CD4-positive, CD25-positive, alpha-beta regulatory T cell (primary cell): ENCODE measurements at regions not wholly inside any gene's neighbourhood (a gene's known extent, or its start where the extent isn't known, plus 50 kb on each side); places are given as distances from the start of the nearest gene placed in this dataset.
A peak's percentile ranks its signal among the peaks of the same experiment; 100 is the strongest.
"Not testable (repeated sequence)": the region's sequence is repeated elsewhere in the genome, so short reads cannot be mapped to it uniquely, and the experiment has no call there.

Experiments used
- ATAC-seq, 2 donors: fragments of 150-1000 bp; cut with Tn5 transposase; one replicate each; pipeline ENCODE4 v1.10.0; 2021; ENCODE audit warnings: low read depth in 2 of 2, moderate number of reproducible peaks in 2 of 2, moderate library complexity in 1 of 2
- DNase-seq, 3 donors: peaks; one replicate each; pipeline versions ENCODE4 v3.0.0 to v3.0.0-alpha.2; 2012 to 2022; ENCODE audit warnings: mixed read lengths in 1 of 3
- H3K27ac ChIP-seq: one replicate; pipeline ENCODE4 v1.7.0; 2013; ENCODE audit warnings: mild to moderate bottlenecking, low read length; ENCODE audit not compliant: insufficient read depth, poor library complexity, severe bottlenecking
- H3K27me3 ChIP-seq: one replicate; pipeline ENCODE4 v1.7.0; 2013; ENCODE audit warnings: low read length; ENCODE audit not compliant: control insufficient read depth, insufficient read depth
- H3K36me3 ChIP-seq: one replicate; pipeline ENCODE4 v1.7.0; 2013; ENCODE audit warnings: mild to moderate bottlenecking, low read length, moderate library complexity; ENCODE audit not compliant: control insufficient read depth, insufficient read depth
- H3K4me1 ChIP-seq: 2 replicates; pipeline ENCODE4 v1.7.0; 2013; ENCODE audit warnings: mild to moderate bottlenecking, low read length; ENCODE audit not compliant: insufficient read depth, control insufficient read depth, poor library complexity, severe bottlenecking
- H3K4me3 ChIP-seq: one replicate; pipeline ENCODE4 v1.7.0; 2013; ENCODE audit warnings: low read depth, mild to moderate bottlenecking, low read length, moderate library complexity
- H3K9me3 ChIP-seq, 2 experiments: 1 replicate in 1 of 2; 2 replicates in 1 of 2; pipeline ENCODE4 v1.7.0; 2013; ENCODE audit warnings: low read length in 2 of 2, mild to moderate bottlenecking in 1 of 2, moderate library complexity in 1 of 2; ENCODE audit not compliant: control insufficient read depth in 2 of 2
- H3K27ac Mint-ChIP-seq, 3 donors: one replicate each; pipeline ENCODE4 v1.8.0; 2020 to 2022; ENCODE audit warnings: mild to moderate bottlenecking in 3 of 3, mixed read lengths in 3 of 3, moderate library complexity in 2 of 3
- H3K27me3 Mint-ChIP-seq: one replicate; pipeline ENCODE4 v1.8.0; 2022; ENCODE audit warnings: mild to moderate bottlenecking, mixed read lengths
- H3K36me3 Mint-ChIP-seq: one replicate; pipeline ENCODE4 v1.8.0; 2020; ENCODE audit warnings: mixed read lengths
- H3K4me1 Mint-ChIP-seq, 4 donors: one replicate each; pipeline ENCODE4 v1.8.0; 2020 to 2022; ENCODE audit warnings: mixed read lengths in 4 of 4, mild to moderate bottlenecking in 1 of 4
- H3K4me3 Mint-ChIP-seq, 4 donors: one replicate each; pipeline ENCODE4 v1.8.0; 2020 to 2022; ENCODE audit warnings: mild to moderate bottlenecking in 4 of 4, mixed read lengths in 4 of 4, moderate library complexity in 3 of 4
- H3K9me3 Mint-ChIP-seq, 7 donors: one replicate each; pipeline ENCODE4 v1.8.0; 2020 to 2022; ENCODE audit warnings: mixed read lengths in 7 of 7, mild to moderate bottlenecking in 3 of 7, moderate library complexity in 2 of 7

- not testable (repeated sequence) for H3K36me3 Mint-ChIP-seq, H3K36me3 ChIP-seq, H3K4me1 Mint-ChIP-seq, DNase-seq, H3K27me3 Mint-ChIP-seq, H3K9me3 ChIP-seq, H3K4me1 ChIP-seq, H3K9me3 Mint-ChIP-seq, H3K4me3 Mint-ChIP-seq, H3K27ac ChIP-seq, H3K4me3 ChIP-seq, H3K27ac Mint-ChIP-seq, H3K27me3 ChIP-seq
- peak; percentile 70 to 75 for ATAC-seq
These were observed 96.7 kb upstream of the NBPF11 start for GRCh38 chr1:148248798-148249197.

DNA sequence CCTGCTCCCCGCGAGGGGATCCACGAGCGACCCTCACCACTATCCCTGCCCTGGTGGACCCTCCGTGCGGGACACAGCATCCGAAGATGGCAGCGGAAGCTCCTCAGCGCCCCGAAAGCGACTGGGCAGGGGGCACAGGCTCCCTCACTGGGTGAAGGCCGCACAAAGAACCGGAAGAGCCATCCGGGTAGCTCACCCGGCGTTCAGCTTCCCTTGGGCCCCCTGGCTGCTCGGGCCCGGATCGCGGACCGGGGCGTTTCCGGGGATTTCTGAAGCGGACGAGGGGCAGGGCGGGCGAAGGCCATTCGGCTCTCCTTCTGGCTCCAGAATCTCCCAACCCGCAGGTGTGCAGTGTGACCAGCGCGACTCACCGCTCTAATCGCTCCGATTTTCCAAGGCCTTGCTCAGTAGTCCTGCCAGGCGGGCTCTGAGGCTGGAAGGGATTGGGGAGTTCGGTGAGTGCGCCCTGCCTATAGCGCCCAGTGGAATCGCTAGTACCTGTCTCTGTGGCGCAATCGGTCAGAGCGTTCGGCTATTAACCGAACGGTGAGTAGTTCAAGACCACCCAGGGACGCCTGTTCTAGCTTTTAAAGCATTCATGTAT is 94.3 kb upstream of the NBPF11 start:
- not testable (repeated sequence) for H3K36me3 Mint-ChIP-seq, ATAC-seq, H3K27ac Mint-ChIP-seq, H3K27ac ChIP-seq, H3K4me1 ChIP-seq, H3K4me3 Mint-ChIP-seq, DNase-seq, H3K27me3 Mint-ChIP-seq, H3K4me3 ChIP-seq, H3K27me3 ChIP-seq, H3K4me1 Mint-ChIP-seq, H3K9me3 Mint-ChIP-seq, H3K36me3 ChIP-seq, H3K9me3 ChIP-seq

GRCh38 chr1:148245843-148246242 is 93.8 kb upstream of the NBPF11 start:
- H3K36me3 ChIP-seq, ATAC-seq, H3K9me3 Mint-ChIP-seq, H3K36me3 Mint-ChIP-seq, H3K27me3 ChIP-seq, DNase-seq, H3K4me3 Mint-ChIP-seq, H3K27ac Mint-ChIP-seq, H3K27me3 Mint-ChIP-seq, H3K9me3 ChIP-seq, H3K4me3 ChIP-seq, H3K4me1 ChIP-seq, H3K27ac ChIP-seq, H3K4me1 Mint-ChIP-seq: not testable (repeated sequence)

- not testable (repeated sequence) for H3K27ac ChIP-seq, H3K4me1 ChIP-seq, ATAC-seq, H3K36me3 Mint-ChIP-seq, H3K4me3 ChIP-seq, DNase-seq, H3K9me3 ChIP-seq, H3K4me1 Mint-ChIP-seq, H3K27me3 Mint-ChIP-seq, H3K27me3 ChIP-seq, H3K9me3 Mint-ChIP-seq, H3K27ac Mint-ChIP-seq, H3K36me3 ChIP-seq, H3K4me3 Mint-ChIP-seq
These were observed 93.4 kb upstream of the NBPF11 start for GRCh38 chr1:148245443-148245842.

- not testable (repeated sequence) for DNase-seq, H3K4me3 ChIP-seq, H3K27me3 ChIP-seq, H3K36me3 Mint-ChIP-seq, H3K27ac Mint-ChIP-seq, H3K4me1 ChIP-seq, H3K36me3 ChIP-seq, H3K4me3 Mint-ChIP-seq, ATAC-seq, H3K27ac ChIP-seq, H3K27me3 Mint-ChIP-seq, H3K9me3 ChIP-seq, H3K4me1 Mint-ChIP-seq, H3K9me3 Mint-ChIP-seq
These were observed 81.2 kb upstream of the NBPF11 start for GRCh38 chr1:148233250-148233649.

DNA sequence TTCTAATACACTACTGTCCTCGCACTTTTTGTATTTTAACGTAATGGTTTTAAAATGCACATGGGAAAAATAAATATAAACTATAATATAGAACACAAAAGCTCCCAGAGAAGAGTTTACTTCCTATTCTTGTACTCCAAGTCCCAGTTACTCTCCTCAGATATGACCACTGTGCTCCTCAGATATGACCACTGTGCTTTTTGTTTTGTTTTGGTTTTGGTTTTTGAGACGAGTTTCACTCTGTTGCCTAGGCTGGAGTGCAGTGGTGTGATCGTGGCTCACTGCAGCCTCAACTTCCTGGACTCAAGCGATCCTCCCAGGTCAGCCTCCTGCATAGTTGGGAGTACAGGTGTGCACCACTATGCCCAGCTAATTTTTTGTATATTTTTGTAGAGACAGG is 76.8 kb upstream of the NBPF11 start:
- ATAC-seq, result not testable (repeated sequence)

GRCh38 chr1:148222399-148223159 is 70.5 kb upstream of the NBPF11 start:
- H3K27me3 Mint-ChIP-seq, H3K9me3 Mint-ChIP-seq, H3K27ac ChIP-seq, DNase-seq, ATAC-seq, H3K4me3 Mint-ChIP-seq, H3K4me1 ChIP-seq, H3K4me3 ChIP-seq, H3K36me3 Mint-ChIP-seq, H3K9me3 ChIP-seq, H3K36me3 ChIP-seq, H3K4me1 Mint-ChIP-seq, H3K27ac Mint-ChIP-seq, H3K27me3 ChIP-seq: not testable (repeated sequence)

More for the DNA sequence above, 76.8 kb upstream of the NBPF11 start:
- H3K27ac ChIP-seq, H3K36me3 Mint-ChIP-seq, H3K4me1 Mint-ChIP-seq, H3K36me3 ChIP-seq, H3K27ac Mint-ChIP-seq, DNase-seq, H3K27me3 Mint-ChIP-seq, H3K4me3 Mint-ChIP-seq, H3K27me3 ChIP-seq, H3K4me1 ChIP-seq, H3K4me3 ChIP-seq, H3K9me3 ChIP-seq, H3K9me3 Mint-ChIP-seq: not testable (repeated sequence)

DNA sequence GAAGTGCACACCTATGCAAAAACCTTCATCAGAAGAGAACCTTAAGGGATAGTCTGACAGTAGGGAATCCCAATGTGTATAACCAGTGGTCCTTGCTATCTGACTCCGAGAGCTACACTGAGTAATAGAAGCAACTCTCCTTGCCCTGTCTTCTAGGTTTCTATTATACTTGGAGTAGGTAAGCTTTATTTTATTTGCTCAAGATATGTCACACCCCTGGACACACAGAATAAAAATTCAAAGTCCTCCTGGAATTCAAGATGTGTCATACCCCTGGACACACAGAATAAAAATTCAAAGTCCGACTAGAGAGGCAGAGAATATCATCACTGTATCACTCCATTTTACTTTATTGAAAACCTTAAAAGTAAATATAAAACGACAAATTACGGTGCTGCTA is 69.5 kb upstream of the NBPF11 start:
- not testable (repeated sequence) for H3K4me1 ChIP-seq, H3K27me3 Mint-ChIP-seq, H3K27ac ChIP-seq, H3K27me3 ChIP-seq, H3K9me3 Mint-ChIP-seq, H3K4me3 Mint-ChIP-seq, H3K36me3 ChIP-seq, H3K27ac Mint-ChIP-seq, H3K36me3 Mint-ChIP-seq, DNase-seq, H3K9me3 ChIP-seq, H3K4me3 ChIP-seq, H3K4me1 Mint-ChIP-seq, ATAC-seq
